OCI-LY7 (cell line): ENCODE measurements at regions not wholly inside any gene's neighbourhood (a gene's known extent, or its start where the extent isn't known, plus 50 kb on each side); places are given as distances from the start of the nearest gene placed in this dataset.

ENCODE experiments used
- BruUV-seq: library from RNA; stranded (reverse); fragments of 400-500 nt; replicated peaks from 2 replicates; lab custom pipeline; 2021; lab: Mats Ljungman, UMichigan
- CTCF ChIA-PET: fragments of 300-600 bp; sonication (Branson Sonifier 250); formaldehyde crosslinking; loops from one replicate; lab custom pipeline; 2022; ENCODE audit warnings: antibody characterized with exemption; ENCODE audit not compliant: unreplicated experiment; lab: Charles Lee
- POLR2A ChIA-PET: fragments of 300-600 bp; sonication (Branson Sonifier 250); formaldehyde crosslinking; loops from one replicate; lab custom pipeline; 2022; ENCODE audit warnings: antibody characterized with exemption; lab: Charles Lee
- DNase-seq: peaks from one replicate; pipeline ENCODE4 v3.0.0-alpha.2; 2015; ENCODE audit warnings: low spot score
- H2AFZ ChIP-seq: fragments of 200-600 bp; sonication (generic), shearing (Covaris generic); 2 replicates; pipeline ENCODE4 v1.6.1; 2014; ENCODE audit warnings: mild to moderate bottlenecking, antibody characterized with exemption, low read length, moderate library complexity
- H3K27ac ChIP-seq: fragments of 200-600 bp; sonication (generic); 2 replicates; pipeline ENCODE4 v1.5.1; 2014; ENCODE audit warnings: mixed run types, low read depth, mild to moderate bottlenecking, moderate library complexity, low read length, inconsistent platforms; ENCODE audit not compliant: poor library complexity, severe bottlenecking
- H3K36me3 ChIP-seq: fragments of 200-600 bp; sonication (generic); 2 replicates; pipeline ENCODE4 v1.6.1; 2014; ENCODE audit warnings: mild to moderate bottlenecking, antibody characterized with exemption, low read length, moderate library complexity, mixed read lengths; ENCODE audit not compliant: insufficient read depth
- H3K4me1 ChIP-seq: fragments of 200-600 bp; sonication (generic); 2 replicates; pipeline ENCODE4 v1.5.1; 2014; ENCODE audit warnings: mild to moderate bottlenecking, low read length; ENCODE audit not compliant: insufficient read depth, poor library complexity, severe bottlenecking
- H3K4me2 ChIP-seq: fragments of 200-600 bp; sonication (generic); 2 replicates; pipeline ENCODE4 v1.6.1; 2014; ENCODE audit warnings: mild to moderate bottlenecking, low read length
- H3K4me3 ChIP-seq: fragments of 200-600 bp; sonication (generic); 2 replicates; pipeline ENCODE4 v1.5.1; 2014; ENCODE audit warnings: mild to moderate bottlenecking, low read depth, low read length; ENCODE audit not compliant: poor library complexity, severe bottlenecking
- H3K79me2 ChIP-seq: fragments of 200-600 bp; sonication (generic); 2 replicates; pipeline ENCODE4 v1.6.1; 2016; ENCODE audit warnings: low read depth, mild to moderate bottlenecking, low read length, moderate library complexity, mixed read lengths; ENCODE audit not compliant: insufficient read depth
- H3K9me2 ChIP-seq: fragments of 200-600 bp; sonication (generic); 2 replicates; pipeline ENCODE4 v1.6.1; 2016; ENCODE audit warnings: mild to moderate bottlenecking, low read length, mixed read lengths; ENCODE audit not compliant: insufficient read depth
- H3K9me3 ChIP-seq: fragments of 200-600 bp; sonication (generic); 2 replicates; pipeline ENCODE4 v1.6.1; 2014; ENCODE audit warnings: mild to moderate bottlenecking, mixed run types, low read length, mixed read lengths
- H4K20me1 ChIP-seq: fragments of 200-600 bp; sonication (generic); 2 replicates; pipeline ENCODE4 v1.6.1; 2014; ENCODE audit warnings: mild to moderate bottlenecking, antibody characterized with exemption, low read length, moderate library complexity, mixed read lengths; ENCODE audit not compliant: insufficient read depth
- CTCF ChIP-seq: fragments of 200-600 bp; sonication (generic); conservative IDR thresholded peaks from 2 replicates; pipeline ENCODE4 v1.5.1; 2014; ENCODE audit warnings: mild to moderate bottlenecking, antibody characterized with exemption, low read length, moderate library complexity, mixed read lengths
- EZH2phosphoT487 ChIP-seq: fragments of 200-600 bp; sonication (generic); IDR thresholded peaks from 2 replicates; pipeline ENCODE4 v1.6.1; 2018; ENCODE audit warnings: low read depth, borderline replicate concordance, mild to moderate bottlenecking, mixed run types, antibody characterized with exemption, low read length, moderate library complexity, mixed read lengths
- intact Hi-C: fragments of 100-400 bp; cut with micrococcal nuclease; formaldehyde crosslinking; loops from one replicate; pipeline ENCODE4 v1.10.0; 2022; ENCODE audit not compliant: unreplicated experiment

GRCh38 chr10:10804998-10805740, 212.5 kb upstream of the CELF2 start:
- Histone ChIP-seq H3K9me2 (no peaks in the 10 kb centered on the region), H3K4me3 (no peak overlapping the region), H3K4me2 (no peak overlapping the region), H3K79me2 (no peaks in the 10 kb centered on the region), H4K20me1 (no peaks in the 10 kb centered on the region), H3K9me3 (no peaks in the 10 kb centered on the region), H2AFZ (no peak overlapping the region), H3K36me3 (no peaks in the 10 kb centered on the region), H3K27ac (no peak overlapping the region), H3K4me1 (no peaks in the 10 kb centered on the region)
- CTCF ChIA-PET = no interaction called here
- TF ChIP-seq CTCF = no peak
- no peak for TF ChIP-seq EZH2phosphoT487
- POLR2A ChIA-PET = interaction anchor here (0.7 to 0.8 kb wide), 2 partner anchors 10 to 147 kb away, joined by 3 read pairs; no protein-coding TSS in a partner anchor
- BruUV-seq = no TSS peak
- no peak for DNase-seq
- intact Hi-C loops = no loop called here

- Histone ChIP-seq H3K9me3 (no peaks in the 10 kb centered on the region), H3K4me2 (no peak overlapping the region), H3K4me1 (no peaks in the 10 kb centered on the region), H3K27ac (no peak overlapping the region), H3K36me3 (no peaks in the 10 kb centered on the region), H3K4me3 (no peak overlapping the region), H4K20me1 (no peaks in the 10 kb centered on the region), H2AFZ (no peak overlapping the region), H3K9me2 (no peaks in the 10 kb centered on the region), H3K79me2 (no peaks in the 10 kb centered on the region)
- no peak for DNase-seq
- TF ChIP-seq CTCF (no peak), EZH2phosphoT487 (no peak)
- ChIA-PET CTCF (no interaction called here), POLR2A (interaction anchor here (0.7 kb wide), 1 partner anchor 9 kb away, joined by 3 read pairs; no protein-coding TSS in a partner anchor)
- intact Hi-C loops = no loop called here
- BruUV-seq = no TSS peak
These were observed 210.6 kb upstream of the CELF2 start for GRCh38 chr10:10807106-10807505.

- intact Hi-C loops = no loop called here
- TF ChIP-seq EZH2phosphoT487 = no peak
- no peak for TF ChIP-seq CTCF
These were observed 206.1 kb upstream of the CELF2 start for GRCh38 chr10:10811562-10811961.

More at GRCh38 chr10:10811562-10811961, 206.1 kb upstream of the CELF2 start:
- Histone ChIP-seq H3K9me3 (no peaks in the 10 kb centered on the region), H3K27ac (no peak overlapping the region), H3K4me1 (no peaks in the 10 kb centered on the region), H4K20me1 (no peaks in the 10 kb centered on the region), H3K9me2 (no peaks in the 10 kb centered on the region), H3K79me2 (no peaks in the 10 kb centered on the region), H3K4me2 (no peak overlapping the region), H2AFZ (no peak overlapping the region), H3K4me3 (no peak overlapping the region), H3K36me3 (no peaks in the 10 kb centered on the region)
- no TSS peak for BruUV-seq
- CTCF ChIA-PET = no interaction called here
- POLR2A ChIA-PET = no interaction called here
- no peak for DNase-seq
